DND-41 (cell line): ENCODE measurements at regions not wholly inside any gene's neighbourhood (a gene's known extent, or its start where the extent isn't known, plus 50 kb on each side); places are given as distances from the start of the nearest gene placed in this dataset.

Experiments used
- CTCF ChIP-seq: IDR thresholded peaks from 2 replicates; pipeline ENCODE4 v1.5.1; 2012; ENCODE audit warnings: borderline replicate concordance, low read length, moderate library complexity, mild to moderate bottlenecking; ENCODE audit not compliant: poor library complexity, severe bottlenecking; ENCODE audit errors: extremely low read depth
- EZH2 ChIP-seq: IDR thresholded peaks from 3 replicates; pipeline ENCODE4 v1.6.1; 2012; ENCODE audit warnings: borderline replicate concordance, low read depth, mild to moderate bottlenecking, moderate library complexity, low read length, inconsistent platforms; ENCODE audit not compliant: severe bottlenecking

- TF ChIP-seq CTCF (no peak), EZH2 (no peak)
Observed at GRCh38 chr2:61726456-61727209, 127.2 kb downstream of the FAM161A start.
